HG03342 (cell line): ENCODE measurements at regions not wholly inside any gene's neighbourhood (a gene's known extent, or its start where the extent isn't known, plus 50 kb on each side); places are given as distances from the start of the nearest gene placed in this dataset.

Experiments
- ATAC-seq: cut with Tn5 transposase; IDR thresholded peaks from one replicate; pipeline ENCODE4 v1.9.1; 2021; ENCODE audit warnings: mild to moderate bottlenecking, moderate library complexity; ENCODE audit not compliant: unreplicated experiment

DNA sequence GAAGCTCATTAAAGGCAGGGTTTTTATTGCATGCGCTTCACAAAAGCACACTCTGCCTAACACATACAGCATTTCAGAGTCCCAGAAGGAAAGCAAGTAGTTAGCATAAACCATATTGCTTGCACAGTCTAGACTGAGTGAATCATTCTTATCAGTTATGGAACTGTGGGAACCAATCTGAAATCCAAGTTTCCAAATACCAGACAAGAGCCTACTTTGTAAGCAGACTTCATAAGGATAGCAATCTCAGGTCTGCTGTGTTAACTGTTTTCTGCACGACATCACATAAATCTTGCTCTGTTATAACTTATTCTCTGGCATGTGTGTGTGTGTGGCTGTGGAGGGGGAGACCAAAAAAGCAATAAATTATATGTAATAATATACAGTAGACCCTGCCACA, 608.1 kb upstream of the REG3G start:
- no peak for ATAC-seq

DNA sequence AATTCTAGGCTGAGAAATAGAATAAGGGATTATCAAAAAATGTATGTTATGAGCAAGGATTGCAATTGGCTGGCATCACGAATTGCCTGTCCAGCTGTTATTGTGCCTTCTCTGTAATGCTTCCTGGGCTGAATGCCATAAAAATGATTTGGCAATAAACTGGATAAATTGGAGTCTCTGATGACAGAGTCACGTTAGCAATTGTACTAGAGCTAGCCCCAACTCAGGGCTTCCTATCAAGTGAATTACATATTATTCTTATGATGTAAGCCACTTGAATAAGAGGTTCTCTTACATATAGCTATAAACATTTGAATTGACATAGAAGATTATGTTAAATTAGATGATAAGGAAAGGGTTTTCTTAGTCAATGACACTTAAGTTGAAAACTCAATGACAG, 607.5 kb upstream of the REG3G start:
- ATAC-seq = no peak

DNA sequence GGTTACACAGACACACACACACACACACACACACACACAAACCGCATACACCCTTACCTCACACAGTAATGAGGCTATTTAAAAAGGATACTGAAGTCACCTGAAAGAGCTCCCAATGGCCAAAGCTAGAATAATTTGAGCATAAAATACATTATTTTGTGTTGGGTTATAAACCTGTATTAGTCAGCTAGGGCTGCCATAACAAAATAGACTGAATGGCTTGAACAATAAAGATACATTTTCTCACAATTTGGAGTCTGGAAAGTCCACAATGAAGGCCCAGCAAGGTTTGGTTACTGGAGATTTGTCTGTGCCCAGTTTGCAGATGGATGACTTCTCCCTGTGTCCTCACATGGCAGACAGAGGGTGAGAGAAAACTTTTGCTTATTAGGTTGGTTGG, 605.4 kb upstream of the REG3G start:
- ATAC-seq = no peak

DNA sequence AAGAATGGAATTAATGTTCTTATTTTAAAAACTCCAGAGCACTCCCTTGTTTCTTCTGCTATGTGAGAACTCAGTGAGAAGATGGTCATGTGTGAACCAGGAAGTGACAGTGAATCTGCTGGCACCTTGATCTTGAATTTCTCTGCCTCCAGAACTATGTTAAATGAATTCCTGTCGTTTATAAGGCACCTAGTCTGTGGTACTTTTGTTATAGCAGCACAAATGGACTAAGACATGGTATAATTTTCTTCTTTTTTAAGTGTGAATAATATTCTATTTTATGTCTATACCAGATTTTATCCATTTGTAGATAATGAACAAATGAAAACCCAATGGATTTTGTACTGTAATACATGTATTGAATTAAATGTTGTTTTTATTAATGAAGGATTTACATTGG, 601.9 kb upstream of the REG3G start:
- no peak for ATAC-seq

DNA sequence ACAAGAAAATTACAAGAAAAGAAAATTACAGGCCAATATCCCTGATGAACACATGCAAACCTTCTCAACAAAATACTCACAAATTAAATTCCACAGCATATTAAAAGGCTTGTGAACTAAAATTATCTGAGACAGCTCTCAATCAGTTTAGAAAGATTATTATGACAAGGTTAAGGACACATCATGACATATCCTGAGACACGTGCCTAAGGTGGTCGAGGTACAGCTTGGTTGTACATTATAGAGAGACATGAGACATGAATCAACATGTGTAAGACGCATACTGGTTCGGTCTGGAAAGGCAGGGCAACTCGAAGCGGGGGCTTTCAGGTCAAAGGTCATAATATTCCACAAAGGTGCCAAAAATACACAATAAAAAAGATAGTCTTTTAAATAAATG, 598.3 kb upstream of the REG3G start:
- ATAC-seq = no peak

DNA sequence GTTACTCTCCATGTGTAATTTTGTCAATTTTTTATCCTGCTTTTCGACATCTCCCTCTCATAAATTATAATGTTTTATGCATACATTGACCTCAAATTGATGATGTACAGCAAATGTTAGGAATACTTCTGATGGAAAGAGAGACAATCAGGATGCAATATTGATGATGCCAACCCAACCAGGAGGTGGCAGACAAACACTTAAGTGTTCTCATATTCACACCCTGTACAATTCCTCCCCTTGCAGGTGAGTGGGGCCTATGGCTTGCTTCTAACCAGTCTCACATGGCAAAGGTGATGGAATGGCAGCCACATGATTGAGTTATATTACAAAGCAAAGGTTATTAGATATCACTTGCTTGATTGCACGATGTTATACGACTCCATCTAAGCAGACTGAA, 594.3 kb upstream of the REG3G start:
- ATAC-seq = no peak

DNA sequence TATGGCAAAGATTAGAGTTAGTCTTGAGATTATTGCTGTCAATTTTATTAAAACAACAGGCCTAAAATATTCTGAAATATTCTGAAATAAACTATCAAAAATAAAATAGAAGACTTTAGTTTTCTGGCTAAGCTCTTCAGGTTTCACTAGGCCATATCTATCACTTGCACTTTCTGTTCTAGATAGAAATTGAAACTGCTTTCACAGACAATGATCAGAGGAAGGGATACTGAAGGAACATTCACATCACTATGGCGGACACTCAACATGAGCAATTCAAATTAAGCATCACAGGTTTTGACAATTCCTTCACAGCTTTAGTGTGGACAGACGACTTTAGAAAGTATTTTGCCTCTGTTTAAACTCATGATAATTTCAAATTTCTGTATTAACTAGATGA, 586.4 kb upstream of the REG3G start:
- no peak for ATAC-seq

DNA sequence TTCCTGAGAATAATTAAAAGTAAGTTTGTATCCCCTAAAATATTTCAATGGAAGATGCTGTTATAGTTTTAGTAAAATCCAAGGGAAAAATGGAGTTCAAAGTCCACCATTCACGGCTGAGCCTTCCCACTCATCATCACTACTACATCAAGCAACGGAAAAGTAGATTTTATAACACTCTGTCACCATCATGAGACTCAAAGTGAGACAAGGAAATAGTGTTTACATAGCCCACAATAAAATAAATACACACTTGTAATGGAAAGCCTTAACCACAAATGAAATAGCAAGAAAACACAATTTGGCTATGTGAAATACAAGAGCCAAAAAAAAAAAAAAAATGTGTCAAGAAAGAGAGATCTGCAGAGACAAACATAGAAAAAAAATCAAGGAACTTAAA, 569.9 kb upstream of the REG3G start:
- no peak for ATAC-seq

DNA sequence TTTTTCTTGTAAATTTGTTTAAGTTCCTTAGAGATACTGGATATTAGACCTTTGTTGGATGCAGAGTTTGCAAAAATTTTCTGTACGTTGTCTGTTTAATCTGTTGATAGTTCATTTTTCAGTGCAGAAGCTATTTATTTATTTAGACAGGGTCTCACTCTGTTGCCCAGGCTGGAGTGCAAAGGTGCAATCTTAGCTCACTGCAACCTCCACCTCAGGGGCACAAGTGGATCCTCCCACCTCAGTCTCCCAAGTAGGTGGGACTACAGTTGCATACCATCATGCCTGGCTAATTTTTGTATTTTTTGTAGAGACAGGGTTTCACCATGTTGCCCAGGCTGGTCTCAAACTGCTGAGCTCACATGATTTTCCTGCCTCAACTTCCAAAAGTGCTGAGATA, 568.2 kb upstream of the REG3G start:
- no peak for ATAC-seq

DNA sequence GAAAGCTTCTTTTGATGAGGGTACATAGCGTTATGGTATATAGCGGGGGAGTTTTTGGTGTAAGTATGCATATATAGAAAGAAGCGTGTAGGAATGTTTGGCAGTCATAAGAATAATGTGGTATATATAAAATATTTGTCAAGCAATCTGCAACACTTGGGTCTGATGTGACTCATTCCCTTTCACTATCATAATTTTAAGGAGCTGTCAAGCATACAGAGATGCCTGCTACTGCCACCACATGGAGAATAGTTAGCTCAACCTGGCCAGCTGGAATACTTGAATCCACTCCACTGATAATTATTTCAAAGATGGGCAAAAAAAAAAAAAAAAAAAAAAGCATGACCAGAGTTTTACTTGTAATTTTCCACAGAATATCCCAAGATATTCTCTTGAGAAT, 559.8 kb upstream of the REG3G start:
- no peak for ATAC-seq

DNA sequence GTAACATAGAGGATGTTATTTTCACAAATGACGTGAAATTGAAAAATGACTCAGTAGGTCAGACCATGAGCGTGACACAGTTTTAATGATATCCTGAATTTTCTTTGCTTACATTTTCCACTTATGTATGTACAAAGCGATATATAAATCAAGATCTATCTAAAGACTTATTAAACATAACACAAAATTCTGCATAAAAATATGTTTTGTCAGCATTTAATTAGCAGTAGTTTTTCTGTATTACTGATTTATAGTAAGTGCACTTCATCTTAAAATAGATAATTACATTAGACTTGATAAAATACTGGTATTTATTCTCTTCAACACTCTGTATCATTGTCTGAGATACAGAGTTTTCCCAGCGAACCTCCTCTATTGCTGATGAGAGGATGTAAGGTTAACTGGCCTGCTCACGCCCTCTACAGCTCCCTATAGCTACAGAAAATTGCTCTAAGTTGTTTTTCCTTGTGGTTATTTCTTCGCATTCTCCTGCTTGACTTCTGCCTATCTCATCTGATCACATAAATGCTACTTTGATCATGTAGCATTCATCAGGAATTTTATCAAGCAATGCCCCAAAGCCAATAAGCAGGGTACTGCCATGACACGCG, 548.8 kb upstream of the REG3G start:
- ATAC-seq = no peak

DNA sequence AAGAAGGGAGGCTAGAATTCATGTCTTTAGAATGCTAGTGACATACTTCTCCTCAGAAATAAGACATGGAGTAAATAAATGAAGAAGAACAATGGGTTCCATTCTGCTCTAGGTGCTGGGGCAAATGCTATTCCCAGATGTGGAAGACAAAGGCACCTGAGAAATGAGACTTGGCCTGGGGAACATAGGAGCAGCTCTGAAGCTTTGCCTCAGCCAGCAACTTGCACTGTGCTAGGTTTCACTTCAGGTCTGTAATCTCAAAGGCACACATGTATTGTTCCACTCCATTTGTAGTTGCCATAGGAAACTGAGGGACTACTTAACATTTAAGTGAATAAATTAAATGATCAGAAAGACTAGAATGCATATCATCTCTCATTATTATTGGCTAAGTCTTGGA, 538.9 kb upstream of the REG3G start:
- no peak for ATAC-seq

DNA sequence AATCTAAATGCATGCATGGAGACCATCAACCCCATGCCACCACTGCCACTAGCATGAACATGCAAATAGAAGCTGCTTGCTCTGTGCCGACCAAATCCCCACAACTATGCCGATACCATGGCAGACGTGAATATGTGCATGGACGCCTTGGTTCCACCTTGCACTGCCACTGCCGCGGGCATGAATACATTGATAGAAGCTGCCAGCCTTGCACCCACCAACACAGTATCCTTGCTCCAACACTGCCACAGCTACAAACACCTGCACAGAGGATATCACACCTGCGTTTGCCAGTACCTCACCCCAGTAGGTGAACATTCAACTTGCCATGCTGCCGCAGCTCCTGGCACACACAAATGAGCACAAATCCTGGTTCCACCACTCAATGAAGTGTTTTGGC, 527.4 kb upstream of the REG3G start:
- ATAC-seq = no peak

DNA sequence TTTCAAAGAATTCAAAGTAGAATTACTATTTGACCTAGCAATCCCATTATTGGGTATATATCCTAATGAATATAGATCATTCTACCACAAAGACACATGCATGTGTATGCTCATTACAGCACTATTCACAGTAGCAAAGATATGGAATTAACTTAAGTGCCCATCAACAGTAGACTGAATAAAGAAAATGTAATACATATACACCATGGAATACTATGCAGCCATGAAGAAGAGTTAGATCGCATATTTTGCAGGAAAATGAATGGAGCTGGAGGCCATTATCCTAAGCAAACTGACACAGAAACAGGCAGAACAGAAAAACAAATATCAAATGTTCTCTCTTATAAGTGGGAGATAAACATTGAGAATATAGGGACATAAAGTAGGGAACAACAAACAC, 519.2 kb upstream of the REG3G start:
- no peak for ATAC-seq

DNA sequence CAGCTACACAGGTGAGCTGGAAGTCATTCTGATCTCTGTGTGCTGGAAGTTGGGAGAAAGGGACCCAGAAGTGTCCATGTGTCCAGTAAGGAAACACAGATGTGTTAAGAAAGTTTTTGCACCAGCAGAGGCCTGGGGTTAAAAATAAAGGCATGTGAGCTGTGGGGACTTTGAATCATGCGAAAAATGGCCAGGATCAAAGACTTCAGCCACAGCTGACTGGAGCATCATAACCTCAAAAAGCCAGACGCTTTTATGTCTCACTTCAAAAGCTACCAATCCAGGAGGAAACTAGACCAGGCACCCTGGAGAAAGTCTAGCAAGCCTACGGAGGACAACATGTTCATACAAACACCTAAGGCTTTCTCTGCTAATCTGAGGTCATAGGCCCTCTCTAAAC, 503.6 kb upstream of the REG3G start:
- ATAC-seq = no peak

DNA sequence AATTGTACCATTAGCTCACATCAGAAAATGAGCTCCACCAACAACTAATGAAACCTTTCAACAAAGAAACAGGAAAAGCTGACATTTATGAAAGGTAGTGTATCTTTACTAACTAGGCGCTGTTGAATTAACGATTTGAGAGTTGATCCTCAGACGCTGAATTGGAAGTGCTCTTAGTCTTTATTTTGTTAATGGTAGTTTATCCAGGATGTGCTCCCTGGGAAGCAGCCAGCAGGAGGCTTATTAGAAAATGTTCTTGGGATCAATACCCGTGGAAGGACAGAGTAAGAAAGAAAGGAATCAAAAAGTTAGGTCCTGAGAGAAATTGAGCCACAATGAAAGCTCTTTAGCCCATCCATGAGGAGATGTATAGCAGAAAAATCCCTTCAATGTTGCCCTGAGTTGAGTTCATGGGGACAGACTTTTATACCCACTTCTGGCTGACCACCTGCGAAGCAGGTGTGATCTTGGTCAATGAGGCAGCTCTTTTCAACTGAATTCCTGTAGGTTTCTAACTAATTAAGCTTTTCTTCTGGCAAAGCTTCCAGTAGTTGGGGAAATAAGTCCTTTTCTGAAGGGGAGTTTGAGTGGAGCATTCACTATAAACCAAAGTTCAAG, 492.6 kb upstream of the REG3G start:
- ATAC-seq = no peak

DNA sequence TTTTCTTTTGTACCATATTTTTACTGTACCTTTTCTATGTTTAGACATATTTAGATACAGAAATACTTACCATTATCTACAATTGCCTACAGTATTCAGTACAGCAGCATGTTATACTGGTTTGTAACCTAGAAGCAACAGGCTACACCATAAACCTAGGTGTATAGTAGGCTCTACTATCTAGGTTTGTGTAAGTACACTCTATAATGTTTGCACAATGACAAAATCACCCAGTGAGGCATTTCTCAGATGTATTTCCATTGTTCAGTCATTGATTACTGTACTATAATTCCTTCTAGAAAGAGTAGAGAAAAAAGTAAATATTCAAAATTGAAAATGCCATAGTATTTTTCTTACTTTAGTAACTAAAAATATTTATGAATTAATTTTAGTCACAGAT, 490.1 kb upstream of the REG3G start:
- no peak for ATAC-seq

DNA sequence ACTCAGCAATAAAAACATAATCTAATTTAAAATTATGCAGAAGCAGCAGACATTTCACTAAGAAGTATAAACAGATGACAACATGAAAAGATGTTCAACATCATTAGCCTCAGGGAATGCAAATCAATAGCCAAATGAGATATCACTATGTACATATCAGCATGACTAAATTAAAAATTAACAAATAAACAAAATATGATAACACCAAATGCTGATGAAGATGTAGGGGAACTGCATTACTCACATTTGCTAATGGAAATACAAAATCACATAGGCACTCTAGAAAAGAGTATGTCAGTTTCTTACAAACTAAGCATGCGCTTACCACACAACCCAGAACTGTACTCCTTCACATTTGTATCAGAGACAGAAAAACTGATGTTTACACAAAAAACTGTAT, 487.2 kb upstream of the REG3G start:
- no peak for ATAC-seq

DNA sequence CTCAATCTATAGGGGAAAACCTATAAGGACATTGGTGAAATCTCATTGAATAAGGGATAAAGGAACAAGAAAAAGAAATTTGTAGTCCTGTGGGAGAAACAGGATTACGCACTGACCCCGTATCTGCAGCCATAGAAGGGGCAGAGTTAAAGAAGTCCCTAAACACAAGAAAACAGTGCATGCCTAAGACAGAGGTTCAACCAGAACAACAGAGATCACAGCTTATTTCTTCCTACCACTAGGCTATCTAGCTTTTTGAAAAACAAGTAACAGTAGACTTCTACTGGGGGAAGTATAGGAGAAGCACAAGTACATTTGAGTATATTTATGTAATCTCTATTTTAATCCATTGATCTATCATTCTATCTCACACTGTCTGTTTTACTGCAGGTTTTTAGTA, 485.2 kb upstream of the REG3G start:
- no peak for ATAC-seq

DNA sequence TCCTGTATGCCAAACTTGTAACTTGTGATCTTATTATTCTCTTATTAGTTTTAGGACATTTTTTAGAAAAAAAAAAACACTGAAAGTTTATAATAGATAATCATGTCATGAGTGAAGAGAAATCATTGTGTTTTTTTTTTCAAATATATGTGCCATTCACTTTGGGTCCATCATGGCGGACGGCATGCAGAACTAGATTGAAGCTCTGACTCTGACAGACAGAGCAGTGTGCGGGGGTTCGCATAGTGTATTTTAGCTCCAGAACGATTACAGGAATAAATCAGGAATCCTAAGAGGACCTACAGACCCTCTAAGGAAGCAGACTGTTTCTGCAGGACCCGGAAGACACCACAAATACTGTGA, 484.4 kb upstream of the REG3G start:
- no peak for ATAC-seq

DNA sequence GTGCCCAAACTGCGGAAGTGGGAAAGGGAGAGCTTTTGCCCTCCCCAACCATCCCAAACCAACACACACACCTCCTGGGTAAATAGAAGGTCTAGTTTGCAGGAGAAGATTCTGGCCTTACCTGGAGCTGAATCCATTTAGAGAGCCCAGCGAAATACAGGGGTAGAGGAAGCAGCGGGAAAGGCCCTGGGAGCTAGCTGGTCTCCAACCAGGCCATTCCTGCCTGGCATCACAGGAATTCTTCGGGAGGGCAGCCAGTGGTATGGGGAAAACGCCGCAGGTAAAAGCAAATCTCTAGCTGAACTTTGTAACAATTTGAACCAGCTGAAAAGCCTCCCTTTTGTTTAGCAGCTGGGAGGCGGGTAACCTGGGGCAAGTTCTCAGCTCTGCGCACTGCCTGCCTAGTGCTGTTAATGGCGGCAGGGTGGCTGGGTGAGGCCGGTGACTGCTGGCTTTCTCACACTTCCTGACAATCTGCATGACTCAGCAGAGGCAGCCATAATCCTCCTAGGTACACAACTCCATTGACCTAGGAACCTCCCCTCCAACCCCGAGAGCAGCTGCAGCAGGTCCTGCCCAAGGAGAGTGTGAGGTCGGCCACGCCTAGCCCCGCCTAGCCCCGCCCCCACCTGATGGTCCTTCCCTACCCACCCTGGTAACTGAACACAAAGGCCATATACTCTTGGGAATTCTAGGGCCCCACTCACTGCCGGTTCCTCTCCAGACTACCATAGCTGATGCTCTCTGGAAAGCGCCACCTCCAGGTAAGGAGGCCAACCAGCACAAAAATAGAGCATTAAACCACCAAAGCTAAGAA, 483.8 kb upstream of the REG3G start:
- no peak for ATAC-seq

DNA sequence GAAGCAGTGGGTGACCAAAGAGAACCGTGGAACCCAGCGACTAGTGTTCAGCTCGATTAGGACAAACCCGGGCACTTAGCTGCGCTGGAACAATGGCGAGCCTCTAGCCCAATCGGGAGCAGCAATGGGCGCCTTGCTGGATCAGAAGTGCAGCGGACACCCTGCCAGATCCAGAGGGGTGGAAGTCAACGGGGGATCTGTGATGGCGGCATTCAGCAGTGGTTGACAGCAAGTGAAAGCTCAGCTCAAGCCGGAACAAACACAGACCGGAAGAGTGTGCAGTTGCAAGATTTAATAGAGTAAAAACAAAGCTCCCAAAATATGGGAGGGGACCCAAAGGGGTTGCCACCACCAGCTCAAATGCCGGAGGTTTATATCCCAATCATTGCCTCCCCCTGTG, 478.7 kb upstream of the REG3G start:
- ATAC-seq = no peak

DNA sequence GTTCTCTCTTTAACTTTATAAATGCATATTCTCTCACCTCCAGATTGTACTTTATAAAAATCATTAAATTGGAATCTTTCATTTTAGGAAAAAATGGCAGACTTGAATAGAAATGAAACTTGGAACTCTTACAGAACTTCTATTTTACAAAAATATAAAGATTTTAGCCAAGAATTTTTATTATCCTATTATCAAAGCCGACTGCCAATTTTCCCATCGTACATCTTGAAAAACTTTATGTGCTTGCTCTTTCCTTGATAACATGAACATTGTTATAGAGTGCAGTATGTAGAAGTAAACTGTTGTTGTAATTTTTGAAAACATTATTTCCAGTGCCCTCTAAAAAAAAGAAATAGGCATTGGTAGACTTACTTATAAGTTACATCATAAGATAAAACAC, 475.7 kb upstream of the REG3G start:
- ATAC-seq = no peak
